Adrenal gland (tissue), 5 donors: ENCODE measurements at regions not wholly inside any gene's neighbourhood (a gene's known extent, or its start where the extent isn't known, plus 50 kb on each side); places are given as distances from the start of the nearest gene placed in this dataset.

Experiments
- POLR2A ChIP-seq, 2 donors: fragments of 450-650 bp; IDR thresholded peaks; one replicate each; pipeline ENCODE4 v1.6.1; 2017; ENCODE audit warnings: antibody characterized with exemption in 2 of 2, mild to moderate bottlenecking in 2 of 2, moderate library complexity in 1 of 2
- TF ChIP-seq, protein P1 (sequence below), 6 experiments: fragments of 450-650 bp in 4 of 6; fragments of 200-600 bp in 2 of 6; sonication (generic) in 1 of 6; IDR thresholded peaks; 1 replicate in 5 of 6; 2 replicates in 1 of 6; pipeline versions ENCODE4 v1.5.1 to v1.8.0; 2016 to 2021; ENCODE audit warnings: antibody characterized with exemption in 6 of 6, mild to moderate bottlenecking in 2 of 6, moderate library complexity in 1 of 6
- donor health status: DM: no; HTN: no; CAD: no.

DNA sequence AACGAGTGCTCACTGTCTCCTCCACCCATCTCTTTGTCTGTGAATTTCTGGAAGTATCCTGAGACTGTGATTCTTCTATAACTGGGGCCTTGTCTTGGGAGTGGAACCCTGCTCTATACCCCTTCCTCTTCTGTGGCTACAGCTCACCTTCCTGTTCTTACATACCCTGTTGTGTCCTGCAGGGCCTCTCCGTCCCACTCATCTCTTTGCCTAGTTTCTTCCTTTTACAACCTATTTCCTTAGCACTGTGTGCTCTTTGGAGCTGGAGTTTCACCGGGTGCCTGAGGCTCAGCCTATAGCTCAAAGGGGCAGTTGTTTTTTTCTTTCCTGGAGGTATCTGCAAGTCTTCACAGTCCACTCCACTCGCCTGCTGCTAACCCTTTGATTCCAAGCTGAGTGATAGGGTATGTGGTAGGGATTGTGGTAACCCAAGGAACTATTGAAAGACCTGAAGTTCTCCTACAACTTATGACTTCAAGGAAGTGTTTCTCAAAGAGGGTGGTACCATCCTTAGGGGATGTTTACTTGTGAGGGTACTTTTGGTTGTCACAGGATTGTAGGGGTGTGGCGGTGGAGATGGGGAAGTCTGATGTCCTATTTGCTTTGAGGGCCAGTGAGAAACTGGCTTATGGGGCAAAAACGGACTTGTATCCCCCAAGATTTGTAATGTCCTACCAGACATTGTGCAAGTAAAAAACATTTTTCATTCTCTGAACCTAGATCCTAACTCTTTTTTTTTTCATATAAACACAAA is 66.6 kb upstream of the ARL8B start:
- TF ChIP-seq POLR2A (IDR thresholded peaks at IDR 0.05) = no peak
- TF ChIP-seq, protein P1, sequence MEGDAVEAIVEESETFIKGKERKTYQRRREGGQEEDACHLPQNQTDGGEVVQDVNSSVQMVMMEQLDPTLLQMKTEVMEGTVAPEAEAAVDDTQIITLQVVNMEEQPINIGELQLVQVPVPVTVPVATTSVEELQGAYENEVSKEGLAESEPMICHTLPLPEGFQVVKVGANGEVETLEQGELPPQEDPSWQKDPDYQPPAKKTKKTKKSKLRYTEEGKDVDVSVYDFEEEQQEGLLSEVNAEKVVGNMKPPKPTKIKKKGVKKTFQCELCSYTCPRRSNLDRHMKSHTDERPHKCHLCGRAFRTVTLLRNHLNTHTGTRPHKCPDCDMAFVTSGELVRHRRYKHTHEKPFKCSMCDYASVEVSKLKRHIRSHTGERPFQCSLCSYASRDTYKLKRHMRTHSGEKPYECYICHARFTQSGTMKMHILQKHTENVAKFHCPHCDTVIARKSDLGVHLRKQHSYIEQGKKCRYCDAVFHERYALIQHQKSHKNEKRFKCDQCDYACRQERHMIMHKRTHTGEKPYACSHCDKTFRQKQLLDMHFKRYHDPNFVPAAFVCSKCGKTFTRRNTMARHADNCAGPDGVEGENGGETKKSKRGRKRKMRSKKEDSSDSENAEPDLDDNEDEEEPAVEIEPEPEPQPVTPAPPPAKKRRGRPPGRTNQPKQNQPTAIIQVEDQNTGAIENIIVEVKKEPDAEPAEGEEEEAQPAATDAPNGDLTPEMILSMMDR (IDR thresholded peaks at IDR 0.05) = no peak
